Inferior parietal cortex (tissue), 1 donor: ENCODE measurements at regions not wholly inside any gene's neighbourhood (a gene's known extent, or its start where the extent isn't known, plus 50 kb on each side); places are given as distances from the start of the nearest gene placed in this dataset.

Experiments
- DNase-seq: peaks from one replicate; pipeline ENCODE4 v3.0.0-alpha.2; 2016; ENCODE audit errors: extremely low spot score

GRCh38 chr12:28104903-28105864, 85.1 kb upstream of the CCDC91 start:
- no peak for DNase-seq

DNA sequence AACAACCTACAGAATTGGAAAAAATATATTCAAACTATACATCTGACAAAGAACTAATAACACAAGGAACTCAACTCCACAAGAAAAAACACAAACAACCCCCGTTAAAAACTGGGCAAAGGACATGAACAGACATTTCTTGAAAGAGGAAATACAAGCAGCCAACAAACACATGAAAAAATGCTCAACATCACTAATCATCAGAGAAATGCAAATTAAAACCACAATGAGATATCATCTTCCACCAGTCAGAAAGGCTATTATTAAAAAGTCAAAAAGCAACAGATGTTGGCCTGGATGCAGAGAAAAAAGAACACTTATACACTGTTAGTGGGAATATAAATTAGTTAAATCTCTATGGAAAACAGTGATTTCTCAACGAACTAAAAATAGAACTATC, 82.6 kb upstream of the CCDC91 start:
- DNase-seq: no peak

- no peak for DNase-seq
Observed at GRCh38 chr12:28108599-28108998, 81.7 kb upstream of the CCDC91 start.

DNA sequence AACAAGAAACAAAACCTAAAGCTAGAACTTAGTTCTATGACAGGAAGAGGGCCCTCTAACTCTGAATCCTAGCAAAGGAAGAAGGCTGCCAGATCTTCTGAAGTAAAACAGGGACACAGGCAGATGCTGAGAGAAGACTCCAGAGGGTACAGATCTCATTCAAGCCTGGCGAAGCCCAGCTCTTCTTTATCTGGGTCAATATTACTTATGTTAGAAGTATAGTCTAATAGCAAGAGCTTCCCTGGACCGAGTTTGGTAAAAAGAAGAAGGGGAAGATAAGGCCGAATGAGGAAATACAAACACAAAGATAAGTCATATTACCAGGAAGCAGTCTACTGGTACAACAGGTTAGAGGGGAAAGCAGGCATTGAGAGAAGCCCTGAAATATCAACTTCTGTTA, 79.9 kb upstream of the CCDC91 start:
- DNase-seq: no peak

DNA sequence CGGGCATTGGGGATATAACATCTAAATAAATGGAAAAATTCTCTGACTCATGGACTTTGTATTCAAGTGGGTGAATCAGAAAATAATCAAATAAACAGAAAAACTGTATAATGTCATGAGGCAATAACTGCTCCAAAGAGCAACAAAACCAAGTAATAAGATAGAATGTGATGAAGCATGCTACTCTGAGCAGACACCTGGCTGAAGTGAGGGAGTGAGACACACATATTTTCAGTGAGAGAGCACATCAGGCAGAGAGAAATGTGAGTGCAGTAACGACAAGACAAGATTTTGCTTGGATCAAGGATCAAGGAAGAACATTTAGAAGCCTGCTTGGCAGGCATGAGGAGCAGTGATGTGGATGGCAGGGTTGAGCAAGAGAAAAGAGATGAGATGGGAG, 75.8 kb upstream of the CCDC91 start:
- DNase-seq: no peak

GRCh38 chr12:28121433-28121832, 68.8 kb upstream of the CCDC91 start:
- no peak for DNase-seq

GRCh38 chr12:28121899-28122655, 68.2 kb upstream of the CCDC91 start:
- no peak for DNase-seq

- DNase-seq: no peak
Observed at GRCh38 chr12:28122756-28123155, 67.5 kb upstream of the CCDC91 start.

DNA sequence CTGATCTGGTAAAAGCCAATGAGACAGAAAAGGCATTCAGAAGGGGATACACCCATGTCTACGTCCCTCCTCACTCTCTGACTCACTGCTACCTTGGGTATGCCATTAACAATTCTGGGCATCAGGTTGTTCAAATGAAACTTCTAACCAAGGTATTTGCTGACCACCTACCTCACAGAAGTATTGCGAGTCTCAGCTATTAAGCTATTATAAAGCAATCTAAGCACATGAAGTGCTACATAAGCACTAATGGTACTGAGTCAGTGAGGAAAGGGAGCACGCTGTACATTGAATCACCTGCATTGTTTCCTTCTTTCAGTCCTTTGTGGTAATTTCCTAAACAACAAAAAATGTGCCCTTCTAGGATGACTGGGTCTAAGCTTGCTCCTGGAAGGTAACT, 62.8 kb upstream of the CCDC91 start:
- DNase-seq: no peak

DNA sequence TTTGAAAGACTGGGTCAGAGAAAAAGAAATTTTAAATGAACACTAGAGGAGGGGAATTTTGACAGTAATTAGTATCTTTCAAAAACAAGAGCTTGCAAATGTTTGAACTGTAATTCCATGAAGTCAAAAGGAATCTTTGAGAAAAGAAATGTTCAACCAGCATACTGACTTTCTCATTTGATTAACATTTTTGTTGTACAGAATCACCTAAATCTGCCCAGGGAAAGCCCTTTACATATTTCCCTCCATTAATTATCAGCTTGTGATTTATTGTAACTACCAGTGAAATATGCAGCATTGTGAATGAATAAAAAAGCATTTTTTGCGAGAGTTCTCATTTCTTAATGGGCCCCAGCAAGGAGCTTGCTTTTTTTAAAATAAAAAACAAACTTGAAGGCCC, 61.2 kb upstream of the CCDC91 start:
- no peak for DNase-seq

GRCh38 chr12:28130234-28130624, 60.0 kb upstream of the CCDC91 start:
- no peak for DNase-seq

- DNase-seq: peak; percentile 20
Observed at GRCh38 chr12:28130625-28131598, 59.3 kb upstream of the CCDC91 start.

- DNase-seq: no peak
Observed at GRCh38 chr12:28132398-28132797, 57.9 kb upstream of the CCDC91 start.

DNA sequence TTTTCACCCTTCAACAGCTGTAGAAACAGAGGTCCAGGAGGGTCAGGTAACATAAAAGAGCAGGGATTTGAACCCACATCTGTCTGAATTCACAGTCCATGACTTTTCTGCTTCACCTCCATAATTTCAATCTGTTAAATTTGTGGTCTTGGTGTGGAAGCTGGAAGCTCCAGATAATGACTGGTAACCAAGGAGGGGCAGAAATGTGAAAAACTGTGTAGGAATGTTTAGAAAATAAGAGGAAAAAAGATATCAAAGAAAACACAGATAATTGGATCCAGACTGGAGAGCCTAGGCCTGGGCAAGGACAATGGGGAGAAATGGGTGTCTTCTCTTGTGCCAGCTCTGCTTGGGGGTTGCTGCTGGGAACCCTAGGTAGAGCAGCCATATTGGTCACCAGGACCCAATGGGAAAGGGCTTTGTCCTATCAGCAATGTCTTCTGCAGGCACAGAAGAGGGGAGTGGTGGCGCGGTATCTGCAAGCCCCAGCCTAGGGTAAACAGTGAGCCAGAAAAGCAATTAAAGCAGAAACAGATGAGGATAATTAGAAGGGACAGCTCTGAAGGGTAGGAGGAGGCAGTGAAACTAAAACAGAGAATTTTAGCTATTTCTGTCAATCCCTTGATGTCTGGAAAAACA, 54.3 kb upstream of the CCDC91 start:
- no peak for DNase-seq

- DNase-seq: no peak
Observed at GRCh38 chr12:28137414-28137813, 52.8 kb upstream of the CCDC91 start.

- DNase-seq: no peak
Observed at GRCh38 chr12:28140404-28140803, 49.9 kb upstream of the CCDC91 start.
